ENCODE measurements at regions not wholly inside any gene's neighbourhood (a gene's known extent, or its start where the extent isn't known, plus 50 kb on each side); places are given as distances from the start of the nearest gene placed in this dataset.
"Not testable (repeated sequence)": the region's sequence is repeated elsewhere in the genome, so short reads cannot be mapped to it uniquely, and the experiment has no call there.

- DNase-seq, result not testable (repeated sequence)
Observed at GRCh38 chr1:149157409-149157808, 54.1 kb upstream of the NBPF9 start.

GRCh38 chr1:149158308-149158707 is 55.0 kb upstream of the NBPF9 start:
- DNase-seq, result not testable (repeated sequence)

DNA sequence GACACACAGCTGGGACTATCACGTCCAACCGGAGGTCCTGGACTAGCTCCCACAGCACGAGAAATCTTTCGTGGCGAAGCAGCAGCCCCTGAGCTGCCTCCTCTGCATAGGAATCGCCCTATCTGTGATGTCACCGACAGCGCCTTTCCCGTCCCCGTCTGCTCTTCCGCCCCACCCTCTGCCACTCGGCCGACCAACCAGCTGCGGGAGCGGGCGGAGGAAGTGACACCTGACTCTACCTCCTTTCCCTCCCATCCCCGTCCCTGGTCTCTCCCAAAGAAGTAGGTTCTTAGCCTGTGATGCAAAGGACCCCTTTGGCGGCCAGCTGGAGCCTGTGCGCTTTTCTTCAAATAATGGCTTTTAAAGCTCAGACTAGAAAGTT is 59.7 kb upstream of the NBPF9 start:
- DNase-seq, result not testable (repeated sequence)

DNA sequence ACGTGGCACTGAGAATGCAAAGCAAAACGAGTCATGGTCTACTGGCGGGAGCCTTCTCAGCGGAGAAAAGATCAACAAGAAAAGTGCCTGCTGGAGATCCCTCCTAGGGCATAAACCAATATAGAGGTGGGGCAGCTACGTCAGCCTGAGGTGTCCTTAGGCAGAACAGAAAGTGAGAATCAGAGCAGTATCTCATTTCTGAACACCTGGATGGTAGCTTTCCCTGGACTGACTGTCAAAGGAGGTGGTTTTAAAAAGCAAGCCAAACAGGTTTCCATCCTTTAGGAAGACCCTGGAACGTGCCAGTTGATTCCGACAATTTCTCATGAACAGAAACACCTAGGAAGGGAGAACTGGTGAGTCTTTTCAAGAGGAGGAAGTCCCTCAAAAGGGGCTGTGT is 71.4 kb upstream of the NBPF9 start:
- DNase-seq, result not testable (repeated sequence)

DNA sequence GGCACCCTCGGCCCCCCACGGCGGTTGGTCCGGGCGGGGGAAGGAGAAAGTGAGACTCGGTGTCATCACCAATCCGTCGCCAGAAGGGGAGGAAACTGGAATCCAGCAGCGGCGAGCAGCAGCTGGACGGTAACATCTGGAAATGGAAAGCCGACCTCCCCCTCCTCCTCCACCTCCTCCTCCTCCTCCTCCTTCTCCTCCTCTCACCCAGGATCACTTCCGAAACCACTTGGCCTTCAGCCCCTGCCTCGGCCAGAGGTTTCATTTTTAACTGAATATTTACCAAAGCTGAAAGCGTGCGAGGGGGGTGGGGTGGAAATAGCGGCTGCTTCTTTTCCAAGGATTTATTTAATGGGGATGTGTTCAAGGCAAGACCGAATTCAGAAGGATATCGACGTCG is 72.5 kb upstream of the NBPF9 start:
- DNase-seq, result not testable (repeated sequence)

DNA sequence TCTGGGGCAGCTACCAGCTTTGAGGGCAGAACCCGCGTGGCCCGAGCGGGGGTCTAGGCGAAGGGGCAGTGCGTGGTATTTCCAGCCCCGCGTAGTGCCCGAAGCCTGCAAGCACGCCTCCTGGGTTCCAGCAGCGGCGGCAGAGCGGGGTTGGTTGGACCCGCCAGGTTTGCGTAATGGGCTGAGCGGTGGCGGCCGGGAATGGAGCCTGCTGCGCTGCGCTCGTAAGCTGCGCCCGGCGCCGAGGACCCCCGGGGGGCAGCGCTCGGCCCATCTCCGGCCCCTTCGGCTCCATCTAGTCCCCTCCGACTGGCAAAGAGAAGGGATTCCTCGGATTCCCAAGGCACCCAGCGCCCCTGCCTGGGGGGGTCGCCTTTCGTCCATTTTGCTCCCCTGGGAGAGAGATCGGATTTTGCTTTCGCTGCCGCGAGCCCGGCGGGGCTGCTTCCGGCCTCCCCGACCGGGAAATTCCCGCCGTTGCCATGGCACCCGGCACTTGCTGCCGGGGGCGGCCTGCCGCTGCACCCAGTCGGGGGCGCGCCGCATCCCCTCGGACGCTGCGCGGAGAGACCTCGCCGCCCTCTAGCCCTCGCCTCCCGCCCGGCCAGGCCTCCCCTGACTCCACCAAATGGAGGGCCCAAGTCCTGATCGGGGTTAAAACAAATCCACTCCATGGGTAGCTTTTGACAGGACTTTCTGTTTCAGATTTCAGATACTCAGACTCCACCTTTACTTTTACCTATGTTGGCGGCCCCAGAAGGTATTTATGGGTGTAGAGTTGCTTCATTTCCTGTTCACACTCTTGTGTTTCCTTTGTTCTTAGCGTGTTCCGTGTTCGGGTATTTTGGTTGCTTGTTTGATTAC is 73.3 kb upstream of the NBPF9 start:
- DNase-seq, result not testable (repeated sequence)

GRCh38 chr1:149190742-149191141 is 87.4 kb upstream of the NBPF9 start:
- DNase-seq, result not testable (repeated sequence)

DNA sequence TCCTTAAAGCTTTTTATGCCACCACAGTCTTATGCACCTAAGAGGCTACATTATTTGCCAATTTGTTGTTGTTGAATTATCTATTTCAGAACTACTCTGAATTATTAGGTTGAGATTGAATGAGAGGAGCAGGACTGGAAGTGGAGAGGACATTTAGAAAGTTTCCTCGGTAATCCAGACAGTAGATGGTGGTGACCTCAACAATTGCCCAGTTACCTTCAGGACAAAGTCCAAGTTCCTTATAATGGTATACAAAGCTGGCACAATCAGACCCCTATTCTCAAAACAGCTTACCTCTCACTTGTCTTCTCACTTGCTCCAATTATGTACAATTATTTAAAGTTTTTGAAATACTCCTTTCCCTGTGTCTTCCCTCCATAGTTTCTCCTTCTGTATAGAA is 93.3 kb upstream of the NBPF9 start:
- DNase-seq, result not testable (repeated sequence)

- DNase-seq, result not testable (repeated sequence)
Observed at GRCh38 chr1:149200567-149200966, 97.2 kb upstream of the NBPF9 start.

DNA sequence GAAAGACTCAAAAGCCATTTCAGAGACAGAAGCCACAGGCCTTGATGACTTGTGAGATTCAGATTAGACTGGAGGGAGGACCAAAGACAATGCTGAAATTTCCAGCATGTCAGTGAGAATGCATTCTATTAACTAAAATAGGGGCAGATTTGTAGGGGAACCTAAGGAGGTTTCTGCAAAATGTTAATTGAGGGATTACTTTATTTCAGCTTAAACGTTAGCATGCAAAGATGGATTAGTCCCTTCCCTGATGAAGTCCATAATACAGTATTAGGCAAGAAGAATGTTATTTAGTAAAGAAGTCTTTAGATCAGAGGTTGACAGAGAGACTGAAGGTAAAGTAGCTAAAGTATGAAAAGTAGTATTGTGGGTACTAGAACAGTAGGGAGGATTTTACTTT is 98.9 kb upstream of the NBPF9 start:
- DNase-seq, result not testable (repeated sequence)

GRCh38 chr1:149204396-149204795 is 101.0 kb upstream of the NBPF9 start:
- DNase-seq, result not testable (repeated sequence)

DNA sequence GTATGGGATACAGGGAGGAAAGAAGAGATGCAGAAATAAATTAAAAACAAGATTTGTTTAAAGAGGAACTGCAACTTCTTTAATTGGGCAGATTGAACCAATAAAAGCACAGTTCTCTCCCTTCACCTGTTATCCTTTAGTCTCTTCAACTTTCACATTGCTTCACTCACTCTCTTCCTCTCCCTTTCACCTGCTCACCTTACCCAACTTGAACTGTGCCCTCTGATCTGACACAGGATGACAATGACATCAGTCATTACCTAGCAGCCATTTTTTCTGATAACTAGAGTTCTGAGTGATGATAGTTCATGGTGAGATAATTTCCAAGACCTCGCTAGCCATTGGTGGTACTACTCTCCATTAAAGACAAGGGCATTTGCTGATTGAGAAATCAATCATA is 105.5 kb upstream of the NBPF9 start:
- DNase-seq, result not testable (repeated sequence)

DNA sequence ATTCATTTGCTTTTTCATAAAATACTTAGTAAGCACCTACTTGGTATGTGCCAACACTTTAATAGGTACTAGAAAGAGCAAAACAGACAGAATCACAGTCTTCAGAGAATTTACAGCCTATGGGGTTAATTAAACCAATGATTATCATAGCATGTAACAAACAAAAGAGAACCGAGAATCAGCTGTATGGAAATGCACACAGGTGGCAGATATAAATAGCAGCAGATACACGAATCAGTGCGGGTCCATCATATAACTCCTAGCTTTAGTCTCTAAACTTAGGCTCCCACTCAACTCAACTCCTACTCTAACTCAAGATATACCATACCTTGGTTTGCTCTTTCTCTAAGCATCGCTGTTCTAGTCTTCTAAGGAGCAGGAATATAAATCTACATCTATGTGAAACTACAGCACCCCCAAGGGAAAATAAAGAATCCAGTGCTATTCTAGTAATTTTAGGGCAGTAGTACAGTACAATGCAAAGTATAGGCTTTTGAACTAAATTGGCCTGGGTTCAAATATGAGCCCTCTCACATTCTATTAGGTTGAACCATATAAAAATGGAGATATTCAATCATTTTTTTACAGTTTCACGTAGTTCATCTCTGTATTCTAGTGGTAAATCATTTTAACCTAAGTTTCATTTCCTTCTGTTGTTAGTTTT is 108.5 kb upstream of the NBPF9 start:
- not testable (repeated sequence) for DNase-seq

DNA sequence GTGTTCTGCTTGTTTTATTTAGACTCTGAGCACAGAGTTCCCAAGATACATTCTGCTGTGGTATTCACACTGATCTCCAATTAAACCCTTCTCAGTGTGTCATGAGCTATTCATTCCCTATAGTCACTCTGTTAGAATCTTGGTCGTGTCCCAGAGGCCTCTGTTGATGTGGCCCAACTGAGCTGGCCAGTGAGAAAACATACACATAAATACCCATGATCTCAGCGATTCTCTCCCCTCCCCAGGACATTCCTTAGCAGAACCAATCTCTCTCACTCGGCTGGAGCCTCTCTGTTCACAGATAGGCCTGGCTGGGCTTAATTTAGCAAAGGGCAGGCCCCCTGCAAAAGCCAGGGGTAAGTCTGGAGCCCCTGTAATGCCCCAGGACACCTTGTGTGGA is 109.6 kb upstream of the NBPF9 start:
- not testable (repeated sequence) for DNase-seq

DNA sequence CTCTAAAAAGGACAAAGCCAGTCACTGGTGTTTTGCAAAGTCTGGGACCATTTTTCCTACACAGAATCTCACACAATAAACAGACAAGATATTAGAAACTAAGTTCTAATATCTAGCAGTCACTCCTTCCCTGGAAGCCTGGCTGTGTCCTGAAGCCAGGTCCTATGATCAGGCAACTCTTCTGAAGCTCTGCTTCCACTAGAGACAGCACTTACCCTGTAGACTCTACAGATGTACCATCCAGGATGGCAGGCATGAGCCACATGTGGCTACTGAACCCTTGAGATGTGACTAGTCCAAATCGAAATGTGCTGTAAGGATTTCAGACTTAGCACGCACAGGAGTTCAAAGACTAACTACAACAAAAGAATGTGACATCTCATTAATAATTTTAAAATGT is 110.3 kb upstream of the NBPF9 start:
- DNase-seq, result not testable (repeated sequence)

DNA sequence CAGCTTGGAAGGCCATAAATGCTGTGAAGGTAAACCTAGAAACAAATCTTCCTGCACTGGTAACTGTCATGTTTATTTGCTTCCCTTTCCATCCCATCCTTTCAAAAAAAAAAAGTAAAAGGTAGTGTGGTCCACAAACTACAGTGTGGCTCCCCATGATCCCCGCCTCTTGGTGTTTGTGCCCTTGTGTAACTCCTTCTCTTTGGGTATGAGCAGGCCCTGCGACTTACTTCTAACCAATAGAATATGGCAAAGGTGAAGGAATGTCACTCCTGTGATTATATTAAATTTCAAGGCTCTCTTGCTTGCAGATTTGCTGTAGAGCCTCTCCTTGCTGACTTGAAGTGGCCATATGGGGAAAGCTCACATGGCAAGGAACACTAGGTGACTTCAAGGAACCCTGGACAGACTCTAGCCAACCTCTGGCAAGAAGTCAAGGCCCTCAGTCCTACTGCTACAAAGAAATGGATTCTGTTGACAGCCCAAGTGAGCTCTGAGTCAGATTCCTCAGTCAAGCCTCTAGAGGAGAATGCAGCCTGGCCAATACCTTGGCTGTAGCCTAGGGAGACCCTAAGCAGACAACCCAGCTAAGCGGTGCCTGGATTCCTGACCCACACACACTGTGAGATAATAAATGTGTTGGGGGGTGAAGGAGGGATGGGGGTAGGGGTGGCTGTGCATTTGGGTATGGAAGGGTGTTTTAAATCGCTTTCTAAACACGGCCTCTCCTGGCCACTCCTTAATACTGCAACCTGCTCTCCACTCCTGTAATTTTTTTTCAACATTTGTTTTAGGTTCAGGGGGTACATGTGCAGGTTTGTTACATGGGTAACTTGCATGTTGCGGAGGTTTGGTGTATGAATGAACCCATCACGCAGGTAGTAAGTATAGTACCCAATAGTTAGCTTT is 115.0 kb upstream of the NBPF9 start:
- not testable (repeated sequence) for DNase-seq

DNA sequence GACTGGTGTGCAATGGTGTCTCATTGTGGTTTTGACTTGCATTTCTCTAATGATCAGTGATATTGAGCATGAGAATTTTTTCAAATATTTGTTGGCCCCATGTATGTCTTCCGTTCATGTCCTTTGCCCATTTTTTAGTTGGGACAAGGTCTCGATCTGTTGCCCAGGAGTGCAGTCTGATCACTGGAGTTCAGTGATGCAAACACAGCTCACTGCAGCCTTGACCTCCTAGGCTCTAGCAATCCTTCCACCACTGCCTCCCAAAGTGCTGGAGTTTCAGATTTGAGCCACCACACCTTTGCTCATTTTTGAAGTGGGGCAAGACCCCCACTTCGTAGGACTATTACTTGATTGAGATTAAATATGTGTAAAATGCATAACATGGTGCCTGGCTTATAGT is 116.2 kb upstream of the NBPF9 start:
- not testable (repeated sequence) for DNase-seq

GRCh38 chr1:149220463-149221074 is 117.2 kb upstream of the NBPF9 start:
- not testable (repeated sequence) for DNase-seq

DNA sequence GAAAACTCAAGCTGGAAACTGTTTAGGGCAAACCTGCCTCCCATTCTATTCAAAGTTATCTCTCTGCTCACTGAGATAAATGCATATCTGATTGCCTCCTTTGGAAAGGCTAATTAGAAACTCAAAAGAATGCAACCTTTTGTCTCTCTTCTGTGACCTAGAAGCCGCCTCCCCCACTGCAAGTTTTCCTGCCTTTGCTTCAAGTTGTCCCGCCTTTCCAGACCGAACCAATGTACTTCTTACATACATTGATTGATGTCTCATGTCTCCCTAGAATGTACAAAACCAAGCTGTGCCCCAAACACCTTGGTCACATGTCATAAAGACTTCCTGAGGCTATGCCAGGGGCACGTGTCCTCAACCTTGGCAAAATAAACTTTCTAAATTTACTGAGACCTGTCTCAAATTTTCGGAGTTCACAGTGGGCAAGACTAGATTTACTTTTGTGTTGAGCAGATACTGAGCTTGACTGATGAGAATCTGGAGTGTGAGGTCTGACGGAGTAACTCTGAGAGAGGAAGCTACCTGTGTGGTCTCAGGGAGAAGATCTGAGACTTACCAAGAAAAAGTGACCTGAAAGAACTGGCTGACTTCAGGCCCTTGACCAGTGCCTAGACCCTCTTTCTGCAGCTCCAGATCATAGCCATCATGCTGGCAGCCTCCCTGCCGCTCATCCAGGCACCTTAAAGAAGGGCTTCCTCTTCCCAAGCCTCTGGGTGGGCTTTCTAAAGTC is 124.7 kb upstream of the NBPF9 start:
- DNase-seq, result not testable (repeated sequence)

DNA sequence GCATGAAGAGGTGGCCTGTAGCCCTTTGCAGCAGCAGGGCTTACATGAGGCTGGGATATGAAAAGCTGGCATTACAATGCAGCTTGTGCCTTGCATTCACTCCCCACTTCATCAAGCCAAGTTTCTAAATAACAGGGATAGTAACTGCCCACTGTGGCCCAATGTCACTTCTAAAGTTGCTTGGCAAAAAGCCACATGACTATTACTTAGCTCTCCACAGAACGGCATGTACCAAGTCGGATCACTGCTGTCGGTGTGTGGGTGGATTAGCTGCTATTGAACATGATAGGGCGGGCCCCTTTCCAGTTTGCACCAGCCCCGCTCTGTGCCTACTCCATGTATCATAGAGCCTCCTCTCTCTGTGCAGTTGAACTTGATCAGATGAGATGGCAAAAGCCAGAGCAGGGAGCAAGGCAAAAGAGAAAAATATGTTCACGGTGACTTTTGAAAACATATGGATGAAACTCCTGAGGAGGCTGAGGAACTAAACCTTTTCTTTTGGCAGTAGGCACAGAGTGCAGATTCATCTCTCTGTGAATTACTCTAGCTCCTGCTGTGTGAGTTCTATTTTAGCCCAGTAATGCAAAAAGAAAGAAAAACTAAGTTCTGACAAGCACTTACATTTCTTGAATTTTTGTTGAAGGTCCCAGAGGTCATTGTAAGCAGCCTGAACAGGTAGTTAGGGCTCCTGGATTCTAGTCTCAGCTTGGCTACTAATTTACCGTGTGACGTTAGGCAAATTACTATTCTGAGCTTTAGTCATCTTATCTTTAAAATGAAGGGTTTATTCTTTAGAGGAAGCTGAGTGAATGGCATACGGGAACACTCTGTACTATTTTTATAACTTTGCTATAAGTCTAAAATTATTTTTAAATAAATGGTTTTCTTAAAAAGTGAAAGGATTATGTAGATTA is 125.6 kb upstream of the NBPF9 start:
- not testable (repeated sequence) for DNase-seq

GRCh38 chr1:149229813-149230212 is 126.5 kb upstream of the NBPF9 start:
- not testable (repeated sequence) for DNase-seq

All from SHP77 treated with DMSO at 0.1 percent for 48 hours (cell line).